HepG2 (cell line): ENCODE measurements at regions not wholly inside any gene's neighbourhood (a gene's known extent, or its start where the extent isn't known, plus 50 kb on each side); places are given as distances from the start of the nearest gene placed in this dataset.

ENCODE experiments used
- ATAC-seq: fragments of 200-7000 bp; cut with Tn5 transposase; 3 replicates; pipeline ENCODE4 v1.9.1; 2020; ENCODE audit warnings: mild to moderate bottlenecking, moderate library complexity
- BruUV-seq: library from RNA; stranded (reverse); fragments of 400-500 nt; replicated peaks from 2 replicates; lab custom pipeline; 2021; lab: Mats Ljungman, UMichigan
- CTCF ChIA-PET: fragments of 300-600 bp; formaldehyde crosslinking; extraction: SDS; loops from one replicate; lab custom pipeline; 2021; ENCODE audit warnings: low total read pairs, inconsistent platforms, low intra/inter-chr PET ratio; lab: Yijun Ruan, JAX
- POLR2A ChIA-PET: fragments of 350-600 bp; sonication (Branson Sonifier 250); formaldehyde crosslinking; loops from one replicate; lab custom pipeline; 2020; ENCODE audit warnings: antibody characterized with exemption, inconsistent platforms; lab: Yijun Ruan, JAX
- DNase-seq: peaks from one replicate; pipeline ENCODE4 v3.0.0-alpha.2; 2015; ENCODE audit warnings: low spot score
- FAIRE-seq: peaks from 3 replicates; lab custom pipeline; 2011; peaks lifted over from hg19 to GRCh38; lab: Jason Lieb, UNC
- H2AFZ ChIP-seq: one replicate; pipeline ENCODE4 v1.6.1; 2011; ENCODE audit warnings: low read length, inconsistent platforms
- H3K27ac ChIP-seq: fragments of 300-600 bp; 3 replicates; pipeline ENCODE4 v1.8.0; 2011; ENCODE audit warnings: mixed run types, mild to moderate bottlenecking, mixed read lengths, low read length, inconsistent platforms; ENCODE audit not compliant: insufficient read depth; ENCODE audit errors: extremely low read length
- H3K27me3 ChIP-seq, 2 experiments: fragments of 200-600 bp in 1 of 2; 2 replicates in 1 of 2; 3 replicates in 1 of 2; pipeline versions ENCODE4 v1.6.0 to v1.8.0; 2011; ENCODE audit warnings: low read length in 2 of 2, mild to moderate bottlenecking in 2 of 2, moderate library complexity in 2 of 2, inconsistent platforms in 1 of 2; ENCODE audit not compliant: insufficient read depth in 2 of 2, control insufficient read depth in 1 of 2
- H3K36me3 ChIP-seq, 2 experiments: fragments of 200-600 bp in 1 of 2; replicated peaks in 1 of 2; 2 replicates in 1 of 2; 3 replicates in 1 of 2; pipeline versions ENCODE4 v1.5.1 to v1.8.0; 2011; ENCODE audit warnings: low read length in 2 of 2, inconsistent platforms in 1 of 2; ENCODE audit not compliant: insufficient read depth in 2 of 2, control insufficient read depth in 1 of 2
- H3K4me1 ChIP-seq: 2 replicates; pipeline ENCODE4 v1.5.1; 2012; ENCODE audit warnings: low read length, inconsistent platforms; ENCODE audit not compliant: insufficient read depth
- H3K4me2 ChIP-seq: 2 replicates; pipeline ENCODE4 v1.6.0; 2011; ENCODE audit warnings: low read depth, low read length, inconsistent platforms
- H3K4me3 ChIP-seq, 3 experiments: fragments of 200-600 bp in 1 of 3; sonication (generic), shearing (Covaris generic) in 1 of 3; replicated peaks in 1 of 3; 2 replicates each; pipeline ENCODE4 v1.5.1; 2011 to 2016; ENCODE audit warnings: low read length in 3 of 3, inconsistent platforms in 2 of 3, low read depth in 2 of 3, mild to moderate bottlenecking in 2 of 3, control low read depth in 1 of 3, mixed read lengths in 1 of 3; ENCODE audit not compliant: insufficient read depth in 1 of 3
- H3K79me2 ChIP-seq: one replicate; pipeline ENCODE4 v1.6.1; 2011; ENCODE audit warnings: low read length, inconsistent platforms; ENCODE audit not compliant: insufficient read depth
- H3K9ac ChIP-seq: 2 replicates; pipeline ENCODE4 v1.6.0; 2011; ENCODE audit warnings: mild to moderate bottlenecking, low read depth, low read length, inconsistent platforms; ENCODE audit not compliant: insufficient read depth
- H3K9me3 ChIP-seq: 2 replicates; pipeline ENCODE4 v1.5.1; 2012; ENCODE audit warnings: mild to moderate bottlenecking, low read length
- H4K20me1 ChIP-seq: 2 replicates; pipeline ENCODE4 v1.6.0; 2011; ENCODE audit warnings: inconsistent platforms, mild to moderate bottlenecking, low read length, moderate library complexity; ENCODE audit not compliant: insufficient read depth
- AKAP8 ChIP-seq: sonication (generic); formaldehyde crosslinking; IDR thresholded peaks from 2 replicates; pipeline ENCODE4 v1.5.1; 2020; ENCODE audit warnings: mild to moderate bottlenecking, missing genetic modification reagents
- CENPX ChIP-seq: sonication (generic); formaldehyde crosslinking; IDR thresholded peaks from 2 replicates; pipeline ENCODE4 v1.9.0; 2021; ENCODE audit warnings: mild to moderate bottlenecking, missing genetic modification reagents, moderate library complexity
- EHMT2 ChIP-seq: fragments of 200-600 bp; sonication (generic); IDR thresholded peaks from 2 replicates; pipeline ENCODE4 v1.7.0; 2017; ENCODE audit warnings: antibody characterized with exemption, low read depth, low read length, borderline replicate concordance
- FOXP1 ChIP-seq, 2 experiments: fragments of 450-650 bp in 1 of 2; IDR thresholded peaks; 2 replicates each; pipeline ENCODE4 v1.6.1; 2017 to 2018; ENCODE audit warnings: antibody characterized with exemption in 1 of 2
- GFI1 ChIP-seq: sonication (generic); formaldehyde crosslinking; IDR thresholded peaks from 2 replicates; pipeline ENCODE4 v1.5.0; 2020; ENCODE audit warnings: missing genetic modification reagents, mild to moderate bottlenecking, borderline replicate concordance
- HIVEP1 ChIP-seq: sonication (generic); formaldehyde crosslinking; IDR thresholded peaks from 2 replicates; pipeline ENCODE4 v1.4.0; 2020; ENCODE audit warnings: mild to moderate bottlenecking, missing genetic modification reagents
- IKZF1 ChIP-seq: fragments of 450-650 bp; IDR thresholded peaks from 2 replicates; pipeline ENCODE4 v1.7.1; 2016
- KAT8 ChIP-seq: IDR thresholded peaks from 2 replicates; pipeline ENCODE4 v1.6.1; 2016; ENCODE audit warnings: missing genetic modification reagents, missing compliant biosample characterization
- MEIS2 ChIP-seq: sonication (generic); formaldehyde crosslinking; IDR thresholded peaks from 2 replicates; pipeline ENCODE4 v1.9.0; 2021; ENCODE audit warnings: mild to moderate bottlenecking, missing genetic modification reagents
- NFKB2 ChIP-seq: sonication (generic); formaldehyde crosslinking; IDR thresholded peaks from 2 replicates; pipeline ENCODE4 v1.4.0; 2020; ENCODE audit warnings: missing genetic modification reagents, borderline replicate concordance
- THYN1 ChIP-seq: sonication (generic); formaldehyde crosslinking; IDR thresholded peaks from 2 replicates; pipeline ENCODE4 v1.8.1; 2023; ENCODE audit warnings: low read depth, mild to moderate bottlenecking, moderate library complexity, missing genetic modification reagents, borderline replicate concordance
- TRAFD1 ChIP-seq: sonication (generic); formaldehyde crosslinking; IDR thresholded peaks from 2 replicates; pipeline ENCODE4 v1.5.1; 2020; ENCODE audit warnings: missing genetic modification reagents, mild to moderate bottlenecking, borderline replicate concordance
- ZBTB42 ChIP-seq: sonication (generic); formaldehyde crosslinking; IDR thresholded peaks from 2 replicates; pipeline ENCODE4 v1.5.0; 2020; ENCODE audit warnings: mild to moderate bottlenecking, missing genetic modification reagents
- ZNF558 ChIP-seq: sonication (generic); formaldehyde crosslinking; IDR thresholded peaks from 2 replicates; pipeline ENCODE4 v1.9.0; 2022; ENCODE audit warnings: mild to moderate bottlenecking, missing genetic modification reagents, borderline replicate concordance
- ZNF580 ChIP-seq: IDR thresholded peaks from 2 replicates; pipeline ENCODE4 v1.6.1; 2016; ENCODE audit warnings: low read depth, borderline replicate concordance
- WGBS: methylation state at CpG from one replicate; pipeline ENCODE4 v1.1.6; 2017; ENCODE audit warnings: low lambda C conversion rate; 5-methylcytosine and 5-hydroxymethylcytosine counted together
- in situ Hi-C: cut with HindIII; loops from 2 replicates; pipeline ENCODE4 v1.10.0; 2017; ENCODE audit warnings: low pct_unique_long_range_greater_than_20kb; ENCODE audit not compliant: extremely low pct_ligation_motif_present
- intact Hi-C: fragments of 100-400 bp; cut with micrococcal nuclease; formaldehyde crosslinking; loops from one replicate; pipeline ENCODE4 v1.10.0; 2022; ENCODE audit not compliant: unreplicated experiment
- TF ChIP-seq, protein P1 (sequence below): sonication (generic); formaldehyde crosslinking; IDR thresholded peaks from 2 replicates; pipeline ENCODE4 v1.5.1; 2020; ENCODE audit warnings: missing genetic modification reagents, mild to moderate bottlenecking, borderline replicate concordance

DNA sequence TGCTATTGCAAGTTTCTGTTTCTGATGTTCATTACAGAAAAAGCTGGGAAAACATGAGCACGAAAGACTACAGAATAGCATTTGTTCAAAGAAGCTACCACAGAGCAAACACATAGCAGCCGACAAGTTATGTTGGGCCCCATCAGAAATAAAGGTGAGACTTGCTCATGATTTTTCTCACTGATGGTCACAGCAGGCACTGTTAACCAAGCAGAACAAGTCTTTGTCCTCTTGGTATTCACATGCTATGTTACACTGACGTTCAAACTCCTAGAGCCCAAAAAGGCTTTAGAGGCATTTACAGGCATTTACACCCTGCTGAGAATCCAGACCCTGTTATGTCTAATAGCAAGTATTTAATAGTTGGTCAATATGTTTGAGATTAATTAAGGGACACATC lies 235.0 kb upstream of the HNMT start:
- Histone ChIP-seq H2AFZ (no peak overlapping the region), H3K4me2 (no peak overlapping the region), H3K9ac (no peak overlapping the region), H3K4me3 (no peak overlapping the region), H3K4me1 (no peaks in the 10 kb centered on the region), H3K36me3 (no peaks in the 10 kb centered on the region), H3K9me3 (no peaks in the 10 kb centered on the region), H3K27ac (no peak overlapping the region), H4K20me1 (no peaks in the 10 kb centered on the region), H3K79me2 (no peaks in the 10 kb centered on the region), H3K27me3 (no peaks in the 10 kb centered on the region)
- FAIRE-seq (no peak), ATAC-seq (no peak), DNase-seq (no peak)
- in situ Hi-C loops = no loop called here
- TF ChIP-seq THYN1 (CRISPR knock-in tag) (no peak), CENPX (no peak), IKZF1 (no peak), AKAP8 (CRISPR knock-in tag) (no peak), MEIS2 (CRISPR knock-in tag) (no peak), ZBTB42 (CRISPR knock-in tag) (no peak), ZNF580 (CRISPR knock-in tag) (no peak), HIVEP1 (CRISPR knock-in tag) (no peak), TRAFD1 (no peak), EHMT2 (no peak), ZNF558 (no peak), FOXP1 (IDR thresholded peaks at IDR 0.05) (no peak), FOXP1 (CRISPR knock-in tag; IDR thresholded peaks at IDR 0.05) (no peak), GFI1 (CRISPR knock-in tag) (no peak), NFKB2 (CRISPR knock-in tag) (no peak), KAT8 (CRISPR knock-in tag) (no peak)
- TF ChIP-seq, protein P1, sequence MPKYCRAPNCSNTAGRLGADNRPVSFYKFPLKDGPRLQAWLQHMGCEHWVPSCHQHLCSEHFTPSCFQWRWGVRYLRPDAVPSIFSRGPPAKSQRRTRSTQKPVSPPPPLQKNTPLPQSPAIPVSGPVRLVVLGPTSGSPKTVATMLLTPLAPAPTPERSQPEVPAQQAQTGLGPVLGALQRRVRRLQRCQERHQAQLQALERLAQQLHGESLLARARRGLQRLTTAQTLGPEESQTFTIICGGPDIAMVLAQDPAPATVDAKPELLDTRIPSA = no peak
- ChIA-PET POLR2A (no interaction called here), CTCF (no interaction called here)
- no TSS peak for BruUV-seq
- intact Hi-C loops = no loop called here
- WGBS = 2% methylated on average over 3 of the region's 3 CpGs
